Omental fat pad (tissue), 3 donors: ENCODE measurements at regions not wholly inside any gene's neighbourhood (a gene's known extent, or its start where the extent isn't known, plus 50 kb on each side); places are given as distances from the start of the nearest gene placed in this dataset.

Source experiments
- ATAC-seq: fragments of 150-250 bp; one replicate; pipeline ENCODE4 v1.9.1; 2016; ENCODE audit warnings: mild to moderate bottlenecking, moderate library complexity; ENCODE audit not compliant: low FRiP score
- DNase-seq: peaks from one replicate; pipeline ENCODE4 v3.0.0-alpha.2; 2019; ENCODE audit warnings: low spot score
- TF ChIP-seq, protein P1 (sequence below), 3 donors: fragments of 450-650 bp; IDR thresholded peaks; one replicate each; pipeline ENCODE4 v1.5.1; 2016 to 2017; ENCODE audit warnings: antibody characterized with exemption in 3 of 3, mild to moderate bottlenecking in 3 of 3, moderate library complexity in 2 of 3

- no peak for ATAC-seq
- TF ChIP-seq, protein P1, sequence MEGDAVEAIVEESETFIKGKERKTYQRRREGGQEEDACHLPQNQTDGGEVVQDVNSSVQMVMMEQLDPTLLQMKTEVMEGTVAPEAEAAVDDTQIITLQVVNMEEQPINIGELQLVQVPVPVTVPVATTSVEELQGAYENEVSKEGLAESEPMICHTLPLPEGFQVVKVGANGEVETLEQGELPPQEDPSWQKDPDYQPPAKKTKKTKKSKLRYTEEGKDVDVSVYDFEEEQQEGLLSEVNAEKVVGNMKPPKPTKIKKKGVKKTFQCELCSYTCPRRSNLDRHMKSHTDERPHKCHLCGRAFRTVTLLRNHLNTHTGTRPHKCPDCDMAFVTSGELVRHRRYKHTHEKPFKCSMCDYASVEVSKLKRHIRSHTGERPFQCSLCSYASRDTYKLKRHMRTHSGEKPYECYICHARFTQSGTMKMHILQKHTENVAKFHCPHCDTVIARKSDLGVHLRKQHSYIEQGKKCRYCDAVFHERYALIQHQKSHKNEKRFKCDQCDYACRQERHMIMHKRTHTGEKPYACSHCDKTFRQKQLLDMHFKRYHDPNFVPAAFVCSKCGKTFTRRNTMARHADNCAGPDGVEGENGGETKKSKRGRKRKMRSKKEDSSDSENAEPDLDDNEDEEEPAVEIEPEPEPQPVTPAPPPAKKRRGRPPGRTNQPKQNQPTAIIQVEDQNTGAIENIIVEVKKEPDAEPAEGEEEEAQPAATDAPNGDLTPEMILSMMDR (IDR thresholded peaks at IDR 0.05): no peak
- no peak for DNase-seq
Measured at GRCh38 chr5:167392240-167392639, 899.2 kb upstream of the WWC1 start.

DNA sequence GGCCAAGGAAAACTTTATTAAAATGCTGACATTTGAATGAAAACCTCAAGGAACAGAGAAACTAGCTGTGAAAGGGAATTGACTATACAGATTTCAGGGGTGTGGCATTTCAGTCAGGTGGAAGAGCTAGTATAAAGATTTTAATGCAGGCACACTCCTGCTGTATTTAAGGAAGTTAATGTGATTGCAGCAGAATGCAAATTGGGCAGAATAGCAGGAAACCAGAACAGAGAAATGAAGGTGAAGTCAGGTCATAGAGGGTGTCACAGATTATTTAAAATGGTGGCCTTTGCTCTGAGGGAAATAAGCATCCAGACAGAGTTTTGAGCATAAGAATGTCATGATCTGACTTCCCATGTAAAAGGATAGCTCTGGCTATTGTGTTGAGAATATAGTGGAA is 898.1 kb upstream of the WWC1 start:
- ATAC-seq (no peak), DNase-seq (no peak)
- TF ChIP-seq, protein P1 (IDR thresholded peaks at IDR 0.05): no peak

DNA sequence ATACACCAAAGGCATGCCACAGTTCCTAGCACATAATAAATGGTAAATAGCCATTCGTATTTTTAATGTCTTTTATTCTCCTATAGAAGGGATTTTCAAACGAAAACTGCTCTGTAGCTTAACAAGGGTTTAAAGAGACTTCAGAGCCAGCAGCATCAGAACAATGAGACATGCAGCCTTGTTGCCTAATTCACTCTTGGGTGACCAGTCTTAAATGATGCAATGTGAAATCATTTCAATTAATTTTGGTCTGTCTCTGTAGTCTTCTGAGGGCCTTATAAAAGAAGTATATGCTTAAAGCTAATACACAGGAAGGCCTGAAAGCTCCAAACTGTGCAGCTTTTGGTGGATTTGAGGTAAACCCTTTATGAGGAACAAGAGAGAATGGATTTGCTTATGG is 888.8 kb upstream of the WWC1 start:
- DNase-seq: no peak
- ATAC-seq: no peak
- TF ChIP-seq, protein P1 (IDR thresholded peaks at IDR 0.05): no peak

DNA sequence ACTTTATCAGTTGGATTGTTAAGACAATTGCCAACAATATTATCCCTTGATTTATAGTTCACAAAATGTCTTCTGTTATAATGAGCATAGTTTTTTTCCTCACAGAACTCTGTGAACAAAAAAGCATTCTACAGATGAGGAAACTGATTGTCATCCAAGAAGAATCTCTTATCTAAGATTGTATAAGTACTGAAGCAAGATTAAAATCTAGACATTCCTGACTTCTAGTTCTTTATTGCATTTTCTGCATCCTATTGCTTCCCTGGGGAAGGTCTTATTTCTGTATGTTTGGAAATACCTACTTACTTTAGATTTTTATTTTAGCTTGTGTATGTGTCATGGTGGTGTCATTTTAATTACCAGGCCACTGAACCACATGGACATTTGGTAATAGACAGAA is 884.9 kb upstream of the WWC1 start:
- DNase-seq (no peak), ATAC-seq (no peak)
- TF ChIP-seq, protein P1 (IDR thresholded peaks at IDR 0.05): no peak

- no peak for ATAC-seq
- TF ChIP-seq, protein P1 (IDR thresholded peaks at IDR 0.05): no peak
Measured at GRCh38 chr5:167412556-167412955, 878.9 kb upstream of the WWC1 start.

GRCh38 chr5:167413506-167413905 is 877.9 kb upstream of the WWC1 start:
- no peak for ATAC-seq
- DNase-seq: no peak
- TF ChIP-seq, protein P1 (IDR thresholded peaks at IDR 0.05): no peak

More at GRCh38 chr5:167412556-167412955, 878.9 kb upstream of the WWC1 start:
- no peak for DNase-seq

DNA sequence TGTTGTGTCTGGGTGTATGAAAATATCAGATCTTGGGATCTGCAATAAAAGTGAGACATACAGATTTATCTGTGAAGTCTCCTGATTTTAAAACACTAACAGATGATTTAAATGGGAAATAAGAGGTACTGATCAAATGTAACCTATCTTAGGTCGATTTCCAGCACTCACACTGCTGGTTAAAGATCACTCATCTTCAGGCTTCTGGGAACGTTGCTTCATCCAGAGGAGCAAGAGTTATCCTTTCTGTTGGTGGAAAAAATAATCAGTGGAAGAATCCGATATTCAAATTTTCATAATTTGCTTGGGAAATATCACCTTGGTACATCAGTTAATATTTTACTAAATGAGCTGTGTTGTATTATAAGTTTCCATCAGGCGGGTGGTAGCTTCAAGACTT is 876.8 kb upstream of the WWC1 start:
- TF ChIP-seq, protein P1 (IDR thresholded peaks at IDR 0.05): no peak
- DNase-seq (no peak), ATAC-seq (no peak)
